ENCODE measurements at regions not wholly inside any gene's neighbourhood (a gene's known extent, or its start where the extent isn't known, plus 50 kb on each side); places are given as distances from the start of the nearest gene placed in this dataset. TPM values are rescaled to one million over a fixed set of nuclear protein-coding genes. Genes with fewer than 3 reads are reported as not detected.

GRCh38 chr5:22908129-22908528 is 55.0 kb upstream of the CDH12 start:
- H3K36me3 ChIP-seq = no peaks in the 10 kb centered on the region
- TF ChIP-seq POLR2A (IDR thresholded peaks at IDR 0.05) (no peak), CTCF (IDR thresholded peaks at IDR 0.05) (no peak), EP300 (IDR thresholded peaks at IDR 0.05) (no peak)
- H3K4me1 ChIP-seq = no peaks in the 10 kb centered on the region
- DNase-seq (ENCODE audit: low spot score in 2 of 2) = no peak
- no peaks in the 10 kb centered on the region for H3K27me3 ChIP-seq
- WGBS, 2 donors = 87 to 88% methylated on average over 1 of the region's 1 CpG
- H3K9me3 ChIP-seq = no peaks in the 10 kb centered on the region
- H3K27ac ChIP-seq = no peak overlapping the region
- no peak overlapping the region for H3K4me3 ChIP-seq

Small RNA genes in the stretch of these regions (small RNA-seq; reads per million reads assigned to genes)
- gene RF00019 = not detected
